GM04503 (cell line): ENCODE measurements at regions not wholly inside any gene's neighbourhood (a gene's known extent, or its start where the extent isn't known, plus 50 kb on each side); places are given as distances from the start of the nearest gene placed in this dataset.
A peak's percentile ranks its signal among the peaks of the same experiment; 100 is the strongest.
"Not testable (repeated sequence)": the region's sequence is repeated elsewhere in the genome, so short reads cannot be mapped to it uniquely, and the experiment has no call there.

Experiments used
- DNase-seq: peaks from one replicate; pipeline ENCODE4 v3.0.0-alpha.2; 2012; ENCODE audit warnings: low read depth

DNA sequence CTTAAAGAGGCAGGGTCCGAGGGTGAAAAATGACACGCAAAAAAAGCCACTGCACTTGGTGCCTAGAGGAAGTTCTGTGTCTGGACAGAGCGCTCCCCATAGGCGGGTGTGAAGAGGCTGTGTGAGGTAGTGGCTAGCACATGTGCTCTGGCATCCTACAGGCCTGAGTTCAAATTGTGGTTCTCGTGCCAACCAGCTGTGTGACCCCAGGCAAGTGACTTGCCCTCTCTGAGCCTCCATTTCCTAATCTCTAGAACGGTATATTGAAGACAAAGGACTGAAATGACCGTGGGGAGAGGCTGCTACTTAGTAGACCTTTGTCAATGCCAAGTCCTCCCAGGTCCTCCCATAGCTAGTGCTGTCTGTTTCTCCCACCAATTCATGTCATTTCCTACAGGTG is 79.1 kb upstream of the MYL10 start:
- no peak for DNase-seq

DNA sequence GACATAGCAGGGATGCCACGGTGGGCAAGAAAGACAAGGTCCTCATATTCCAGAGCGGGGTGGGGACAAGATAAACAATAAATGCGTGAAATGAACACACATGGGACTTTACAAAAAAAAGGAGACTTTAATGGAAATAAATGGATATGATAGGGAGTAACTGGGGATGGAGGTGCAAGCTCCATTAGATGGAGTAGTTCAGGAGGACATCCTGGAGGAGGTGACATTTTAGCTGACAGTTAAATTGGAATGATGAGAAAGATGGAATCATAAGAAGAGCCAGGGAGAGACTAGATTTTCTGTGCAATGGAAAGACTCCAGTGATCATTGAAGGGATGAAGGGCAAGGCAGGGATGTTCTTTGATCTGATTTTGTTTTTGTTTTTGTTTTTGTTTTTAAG is 83.6 kb upstream of the MYL10 start:
- DNase-seq = no peak

DNA sequence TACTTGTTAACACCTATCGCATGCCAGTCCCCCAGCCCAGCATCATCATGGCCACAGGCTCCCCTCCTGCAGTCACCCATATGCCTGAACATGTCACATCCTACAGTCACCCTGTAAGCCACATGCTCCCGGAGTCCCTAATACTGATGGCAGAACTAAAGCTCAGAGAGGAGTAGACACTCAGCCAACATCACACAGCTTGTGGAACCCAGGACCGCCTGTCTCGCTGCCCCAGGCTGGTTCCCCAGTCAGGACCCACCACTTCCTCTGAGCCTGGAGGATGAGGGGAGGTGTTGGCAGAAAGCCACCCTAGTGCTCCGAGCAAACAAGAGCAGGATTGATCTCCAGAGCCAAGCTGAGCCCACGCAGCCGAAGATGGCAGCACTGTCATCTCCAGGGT is 85.0 kb upstream of the MYL10 start:
- no peak for DNase-seq

DNA sequence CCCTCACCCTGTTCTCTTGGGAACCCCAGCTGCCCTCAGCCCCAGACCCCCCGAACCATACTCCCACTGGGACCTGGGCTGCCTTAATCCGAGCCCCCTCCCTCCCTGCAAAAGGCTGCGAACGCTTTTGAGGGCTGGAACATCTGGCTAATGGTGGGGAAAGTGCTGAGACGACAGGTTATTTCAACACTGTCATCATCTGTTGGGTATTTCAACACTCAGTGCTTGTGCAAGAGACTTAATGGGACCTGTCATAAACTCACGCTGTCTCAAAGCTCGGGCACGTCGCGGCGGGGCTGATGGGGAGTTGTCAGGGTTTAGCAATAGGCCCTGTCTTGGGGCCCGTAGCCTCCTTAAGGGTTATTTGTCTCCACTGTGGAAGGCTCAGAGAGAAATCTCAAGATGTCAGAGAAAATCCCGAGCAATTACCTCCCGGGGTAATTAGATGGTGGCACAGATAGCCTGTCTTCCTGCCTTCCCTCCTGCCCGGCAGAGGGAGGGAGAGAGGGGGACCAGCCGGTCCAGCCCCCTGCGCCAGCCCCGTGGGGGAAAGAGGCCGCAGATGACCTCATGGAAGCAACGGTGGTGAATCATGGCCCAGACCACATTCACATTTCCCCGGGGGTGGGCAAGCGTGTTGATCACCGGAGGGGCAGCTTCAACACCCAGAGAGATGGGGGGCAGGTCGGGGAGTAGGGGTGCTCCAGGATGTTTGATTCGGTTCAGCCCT is 88.7 kb upstream of the MYL10 start:
- peak; percentile 71 for DNase-seq

DNA sequence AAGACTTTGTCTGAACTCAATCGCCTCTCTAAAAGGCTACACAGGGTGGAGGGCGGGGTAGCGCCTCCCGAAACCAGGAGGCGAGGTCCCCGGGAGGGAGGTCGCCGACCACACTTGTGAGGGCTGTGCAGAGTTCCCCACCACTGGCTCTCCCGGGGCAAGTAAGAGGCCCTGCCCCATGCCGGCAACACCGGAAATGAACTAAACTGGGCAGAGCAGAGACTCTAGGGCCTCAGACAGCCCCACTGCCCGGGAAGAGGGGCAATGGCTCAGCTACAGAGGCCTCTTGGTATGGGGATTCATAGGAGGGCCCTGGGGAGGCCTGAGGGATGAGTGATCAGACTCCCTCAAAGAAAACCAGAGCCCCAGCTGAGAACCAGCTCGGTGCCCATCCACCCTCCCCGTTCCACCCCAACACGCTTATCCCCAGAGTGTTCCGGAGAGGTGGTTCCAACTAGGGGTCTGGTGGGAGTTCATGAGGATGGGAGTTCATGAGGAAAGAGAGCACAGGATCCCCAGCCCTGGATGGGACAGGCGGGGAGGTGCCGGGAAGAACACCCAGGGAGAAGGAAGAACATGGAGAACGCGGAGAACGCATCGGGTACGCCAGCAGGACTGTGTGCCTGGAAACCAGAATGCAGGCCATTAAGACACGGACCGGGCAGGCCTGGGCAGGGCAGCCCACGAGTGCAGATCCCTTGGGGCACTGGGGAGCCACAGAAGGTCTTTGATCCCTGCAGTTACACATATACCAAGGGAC is 89.4 kb upstream of the MYL10 start:
- DNase-seq = no peak

DNA sequence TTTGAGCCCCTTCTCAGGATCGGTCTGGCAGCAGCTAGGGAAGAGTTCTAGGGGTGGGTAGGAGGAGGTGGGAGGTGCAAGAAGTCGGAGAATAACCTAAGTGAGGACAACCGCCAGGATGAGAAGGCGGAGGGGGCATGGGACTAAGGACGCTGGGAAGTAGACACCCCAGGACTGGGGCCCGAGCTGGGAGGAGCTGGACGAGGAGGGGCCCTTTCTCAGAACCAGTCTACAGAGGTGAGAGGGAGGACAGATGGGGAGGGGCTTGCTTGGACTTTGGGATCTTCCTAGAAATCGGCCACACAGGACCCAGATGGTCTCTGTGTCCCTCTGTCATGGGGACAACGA is 90.0 kb upstream of the MYL10 start:
- DNase-seq = no peak

DNA sequence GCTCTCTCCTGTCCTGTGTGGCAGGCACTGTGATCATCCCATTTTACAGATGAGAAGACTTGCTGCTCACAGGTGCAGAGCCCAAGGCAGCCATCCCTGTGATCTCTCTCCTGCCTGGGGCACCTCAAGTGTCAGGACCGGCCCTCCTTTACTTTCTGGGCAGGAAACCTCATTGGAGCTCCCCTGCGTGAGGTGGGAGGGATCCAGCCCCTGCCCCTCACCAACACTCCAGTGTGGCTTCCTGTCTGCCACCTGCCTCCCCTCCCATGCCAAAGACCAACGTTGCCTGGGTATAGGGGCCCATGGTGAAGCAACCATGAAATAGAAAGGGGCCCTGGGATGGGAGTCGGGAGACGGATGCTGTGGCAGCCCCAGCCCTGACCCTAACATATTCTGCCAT is 91.2 kb upstream of the MYL10 start:
- DNase-seq = no peak

DNA sequence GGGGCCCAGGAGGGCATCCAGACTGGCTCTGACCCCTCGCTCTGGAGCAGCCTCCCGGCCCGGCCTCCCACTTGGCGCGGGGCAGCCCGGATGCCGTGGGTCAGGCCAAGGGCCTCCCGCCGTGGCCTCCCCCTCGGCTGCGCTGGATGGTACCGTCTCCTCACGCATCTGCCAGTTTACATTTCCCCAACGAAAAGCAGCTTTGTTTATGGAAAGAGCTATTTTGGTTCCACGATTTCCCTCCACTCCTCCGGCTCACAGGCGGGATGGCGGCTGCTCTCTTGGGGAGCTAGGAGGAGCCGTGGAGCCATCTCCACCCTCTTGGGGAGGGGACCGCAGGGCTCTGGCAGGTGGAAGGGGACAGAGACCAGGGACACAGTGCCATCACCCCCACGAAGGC is 93.2 kb upstream of the MYL10 start:
- DNase-seq = no peak

DNA sequence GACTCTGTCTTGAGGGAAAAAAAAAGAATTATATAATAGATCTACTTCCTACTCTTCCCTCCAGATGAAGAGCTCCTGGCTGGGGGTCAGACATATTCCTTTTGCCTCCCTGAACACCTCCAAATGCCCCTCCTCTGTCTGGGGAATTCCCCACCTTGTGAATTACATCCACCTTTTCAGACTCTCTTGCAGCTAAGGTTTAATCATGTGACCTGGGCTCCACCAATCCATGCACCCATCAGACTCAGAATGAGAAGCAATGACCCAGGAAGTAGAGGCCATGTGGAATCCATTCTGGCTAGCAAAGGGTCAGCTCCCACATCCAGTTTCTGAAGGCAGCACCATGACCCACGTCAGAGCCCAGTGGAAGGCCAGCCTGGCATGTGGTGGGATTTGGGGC is 93.6 kb upstream of the CUX1 start:
- DNase-seq = no peak

DNA sequence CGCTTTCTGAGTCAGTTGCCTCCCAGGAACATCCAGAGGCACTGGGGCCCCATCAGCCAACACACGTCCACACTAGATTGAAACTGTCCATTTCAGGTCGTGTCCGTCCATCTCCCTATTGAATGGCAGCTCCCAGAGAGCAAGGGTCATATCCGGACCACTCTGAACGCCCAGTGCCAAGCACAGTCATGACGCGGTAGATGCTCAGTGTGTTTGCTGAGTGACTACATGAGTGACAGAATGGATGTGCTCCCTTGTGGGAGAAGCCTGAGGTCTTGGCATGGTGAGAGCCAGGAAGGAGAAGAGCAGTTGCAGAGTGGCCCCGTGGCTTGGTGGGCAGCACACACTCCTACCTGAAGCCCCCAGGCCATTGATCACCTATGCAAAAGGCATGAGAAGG is 92.5 kb upstream of the CUX1 start:
- no peak for DNase-seq

DNA sequence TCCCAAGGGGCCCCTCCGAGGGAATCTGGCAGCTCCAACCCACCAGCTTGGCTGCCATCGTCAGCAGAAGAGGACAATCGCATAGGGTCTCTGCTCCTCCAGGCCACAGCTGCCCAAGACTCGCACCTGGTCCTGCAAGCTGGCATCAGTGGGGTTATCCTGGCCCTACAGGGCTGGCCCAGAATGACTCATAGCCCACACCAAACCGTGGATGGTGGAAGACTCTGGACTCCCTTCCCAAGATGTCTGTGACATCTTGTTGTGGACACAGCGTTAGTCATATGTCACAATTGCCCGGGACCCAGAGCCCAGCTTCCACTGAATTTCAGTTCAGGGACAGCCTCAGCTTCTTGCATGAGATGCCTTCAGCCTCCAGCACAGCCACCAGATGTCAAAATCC is 91.5 kb upstream of the CUX1 start:
- no peak for DNase-seq

DNA sequence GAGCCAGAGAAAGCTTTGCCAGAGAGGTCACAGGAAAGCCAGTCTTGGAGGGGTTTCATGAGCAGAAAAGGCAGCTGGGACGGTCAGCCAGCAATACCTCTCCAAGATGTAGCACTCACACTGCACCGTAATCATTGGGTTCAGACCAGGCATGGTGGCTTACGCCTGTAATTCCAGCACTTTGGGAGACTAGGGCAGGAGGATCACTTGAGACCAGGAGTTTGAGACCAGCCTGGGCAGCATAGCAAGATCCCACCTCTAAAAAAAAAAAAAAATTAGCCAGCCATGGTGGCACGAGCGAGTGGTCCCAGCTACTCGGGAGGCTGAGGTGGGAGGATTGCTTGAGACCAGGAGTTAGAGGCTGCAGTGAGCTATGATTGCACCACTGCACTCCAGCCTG is 90.2 kb upstream of the CUX1 start:
- no peak for DNase-seq

DNA sequence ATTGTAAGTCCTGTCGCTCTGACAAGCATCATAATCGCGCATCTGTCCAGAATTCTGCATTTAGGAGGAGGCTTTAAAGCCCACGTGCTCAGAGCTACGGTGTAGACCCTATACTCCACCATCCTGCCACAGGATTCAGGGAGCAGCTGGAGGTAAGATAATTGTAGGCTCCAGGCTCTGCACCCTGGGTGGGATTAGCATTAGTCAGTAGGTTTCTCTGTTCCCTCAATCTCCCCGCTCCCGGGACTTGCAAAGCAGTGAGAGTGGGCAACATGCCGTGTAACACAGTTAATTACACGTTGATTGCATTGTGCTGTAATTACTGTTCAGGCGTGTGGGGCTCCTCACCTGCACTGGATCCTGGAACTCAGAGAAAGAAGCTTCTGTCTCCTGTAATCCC is 89.3 kb upstream of the CUX1 start:
- DNase-seq = no peak

DNA sequence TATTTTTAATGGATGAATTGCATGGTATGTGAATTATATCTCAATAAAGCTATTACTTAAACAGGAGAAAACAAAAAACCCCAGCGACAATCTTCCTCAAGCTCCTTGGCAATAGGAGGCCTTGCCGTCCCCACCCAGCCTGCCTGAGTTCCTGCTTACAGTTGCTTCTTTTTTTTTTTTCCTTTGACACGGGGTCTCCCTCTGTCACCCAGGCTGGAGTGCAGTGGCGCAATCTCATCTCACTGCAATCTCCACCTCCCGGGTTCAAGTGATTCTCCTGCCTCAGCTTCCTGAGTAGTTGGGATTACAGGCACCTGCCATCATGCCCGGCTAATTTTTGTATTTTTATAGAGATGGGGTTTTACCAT is 88.6 kb upstream of the CUX1 start:
- not testable (repeated sequence) for DNase-seq

DNA sequence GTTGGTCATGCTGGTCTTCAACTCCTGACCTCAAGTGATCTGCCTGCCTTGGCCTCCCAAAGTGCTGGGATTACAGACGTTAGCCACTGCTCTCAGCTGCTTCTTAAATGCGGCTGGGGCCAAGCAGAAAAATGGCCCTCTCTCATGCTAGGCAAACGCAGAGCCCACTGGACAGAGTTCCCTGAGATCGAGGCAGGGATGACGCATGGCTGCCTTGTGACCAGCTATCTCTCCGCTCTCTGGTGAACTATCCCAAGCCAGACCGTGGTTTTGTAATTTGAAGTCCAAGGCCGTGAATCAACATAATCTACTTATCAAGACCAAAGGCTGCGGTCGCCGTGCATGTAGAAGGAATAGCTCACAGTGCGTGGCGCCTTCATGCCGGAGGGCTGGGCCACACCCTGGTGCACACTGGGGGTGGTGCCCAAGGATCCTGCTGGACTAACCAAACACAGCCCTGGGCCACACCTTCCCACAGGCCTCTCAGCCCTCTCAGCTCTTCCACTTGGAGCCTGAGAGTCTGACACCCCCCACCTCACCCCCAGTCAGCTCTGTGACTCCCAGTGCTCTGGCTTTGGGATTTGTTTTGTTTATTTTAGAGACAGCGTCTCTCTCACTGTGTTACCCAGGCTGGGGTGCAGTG is 88.1 kb upstream of the CUX1 start:
- no peak for DNase-seq

DNA sequence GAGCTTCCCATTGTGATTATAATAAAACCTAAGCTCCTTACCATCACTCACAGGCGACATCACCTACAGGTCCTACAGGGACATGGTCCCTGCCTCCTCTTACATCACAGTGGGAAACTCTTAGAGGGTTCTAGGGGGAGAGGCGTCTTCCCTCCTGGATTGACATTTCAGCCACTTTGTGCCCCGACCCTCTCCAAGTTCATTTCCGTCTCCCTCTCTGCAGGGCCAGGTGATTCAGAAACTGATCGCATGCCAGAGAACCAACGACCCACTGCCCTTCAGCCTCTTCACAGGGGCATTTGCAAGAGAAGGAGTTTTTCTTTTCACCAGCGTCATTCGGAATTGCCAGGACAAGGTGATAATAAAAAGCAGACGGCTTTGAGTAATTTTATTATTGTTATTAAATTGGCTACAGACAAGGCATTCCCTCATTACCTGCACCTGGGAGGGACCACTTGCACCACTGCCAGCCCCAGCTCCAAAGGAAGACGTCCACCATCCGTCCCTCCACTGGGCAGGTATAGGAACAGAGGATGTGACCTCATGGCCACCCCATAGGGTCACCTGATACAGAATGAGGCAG is 85.8 kb upstream of the CUX1 start:
- no peak for DNase-seq

DNA sequence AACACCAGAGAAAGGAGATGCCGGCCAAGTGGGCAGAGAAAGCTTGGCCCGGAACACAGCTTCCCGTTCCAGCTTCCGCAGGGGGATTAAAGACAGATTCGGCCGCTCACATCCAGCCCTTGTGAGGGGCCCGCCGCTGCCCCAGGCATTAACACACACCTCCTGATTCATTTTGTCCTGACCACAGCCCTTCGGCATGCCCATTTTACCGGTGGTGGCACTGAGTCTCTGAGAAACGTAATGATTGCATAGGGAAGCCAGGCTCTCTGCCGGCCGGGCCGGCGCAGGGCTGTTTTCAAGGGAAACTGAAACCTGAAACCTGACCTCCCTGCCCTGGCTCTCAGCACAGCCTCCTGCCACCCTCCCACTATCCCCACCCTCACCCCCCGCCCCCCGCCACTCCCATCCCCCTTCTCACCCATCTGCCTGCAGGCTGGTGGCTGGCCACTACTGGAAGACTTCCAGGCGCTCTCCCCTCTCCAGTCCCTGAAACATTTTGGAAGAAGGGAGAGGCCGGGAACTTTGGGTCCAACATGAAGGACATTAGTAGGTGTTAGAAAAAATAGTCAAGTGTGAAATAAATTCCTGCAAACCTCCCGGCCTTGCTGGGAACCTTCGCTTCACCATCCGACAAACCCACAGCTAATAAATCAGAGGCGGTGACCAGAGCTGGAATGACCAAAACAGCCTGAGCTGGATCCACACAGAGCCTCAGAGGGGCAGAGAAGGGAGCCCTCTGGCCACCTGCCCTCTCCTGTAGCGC is 83.5 kb upstream of the CUX1 start:
- no peak for DNase-seq

DNA sequence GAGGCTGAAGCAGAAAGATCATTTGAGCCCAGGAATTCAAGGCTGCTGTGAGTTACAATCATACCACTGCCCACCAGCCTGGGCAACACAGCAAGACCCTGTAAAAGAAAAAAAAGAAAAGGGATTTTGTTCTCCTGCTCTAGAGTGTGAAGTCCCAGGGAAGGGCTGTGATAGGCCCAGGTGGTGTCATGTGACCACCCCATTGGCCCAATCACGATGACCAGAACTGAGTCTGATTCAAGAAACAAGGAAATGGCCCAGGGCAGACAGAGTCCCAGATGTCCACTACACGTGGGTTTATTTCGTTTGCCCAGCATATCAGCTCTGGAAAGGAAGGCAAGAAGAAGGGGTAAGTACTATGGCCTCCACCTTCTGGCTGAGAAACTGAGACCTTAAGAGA is 81.3 kb upstream of the CUX1 start:
- DNase-seq = no peak

DNA sequence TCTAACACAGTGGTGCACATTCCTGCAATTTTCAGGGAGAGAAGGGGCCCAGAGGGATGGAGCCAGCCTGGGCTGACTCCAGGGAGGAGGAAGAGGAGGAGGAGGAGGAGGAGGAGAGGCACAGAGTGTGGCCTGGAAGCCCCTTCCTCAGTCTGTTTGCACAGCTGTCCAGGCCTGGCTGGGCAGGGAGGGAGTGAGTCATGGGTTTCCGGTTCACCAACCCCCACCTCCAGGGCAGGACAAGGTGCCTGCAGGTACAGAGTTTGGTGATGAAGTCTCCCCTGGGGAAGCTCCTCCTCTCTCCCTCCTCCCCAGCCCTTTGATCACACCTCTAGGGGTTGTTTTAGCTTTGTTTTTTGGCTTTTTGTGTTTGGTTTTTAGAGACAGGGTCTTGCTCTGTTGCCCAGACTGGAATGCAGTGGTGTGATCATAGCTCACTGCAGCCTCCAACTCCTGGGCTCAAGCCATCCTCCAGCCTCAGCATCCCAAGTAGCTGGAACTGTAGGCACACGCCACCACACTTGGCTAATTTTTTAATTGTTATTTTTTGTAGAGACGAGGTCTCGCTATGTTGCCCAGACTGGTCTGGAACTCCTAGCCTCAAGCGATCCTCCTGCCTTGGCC is 77.5 kb upstream of the CUX1 start:
- no peak for DNase-seq

DNA sequence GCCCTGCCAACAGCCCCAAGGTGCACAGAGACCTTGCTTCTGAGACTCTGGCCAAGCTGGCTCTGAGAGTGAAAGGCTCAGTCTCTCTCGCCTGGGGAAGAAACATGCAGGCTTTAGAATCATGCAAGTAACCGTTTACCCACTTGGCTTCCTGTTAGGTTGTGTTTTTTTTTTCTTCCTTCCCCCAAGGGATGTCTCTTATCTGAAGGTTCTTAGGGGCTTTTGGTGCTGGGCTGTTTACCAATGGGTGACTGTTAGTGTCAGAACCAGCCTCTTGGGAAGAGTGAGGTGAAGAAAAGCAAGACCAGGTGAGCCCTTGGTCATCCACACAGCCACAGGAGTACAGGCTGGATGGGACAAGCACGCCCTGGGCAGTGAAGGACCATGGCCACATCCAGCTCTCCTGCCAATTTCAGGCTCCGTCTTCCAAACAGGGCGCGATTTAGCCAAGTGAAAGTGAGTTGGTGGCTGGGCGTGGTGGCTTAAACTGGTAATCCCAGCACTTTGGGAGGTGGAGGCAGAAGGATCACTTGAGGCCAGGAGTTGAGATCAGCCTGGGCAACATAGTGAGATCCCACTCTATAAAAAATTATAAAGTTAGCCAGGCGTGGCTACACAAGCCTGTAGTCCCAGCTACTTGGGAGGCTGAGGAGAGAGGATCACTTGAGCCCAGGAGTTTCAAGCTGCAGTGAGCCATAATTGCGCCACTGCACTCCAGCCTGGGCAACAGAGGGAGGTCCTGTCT is 76.3 kb upstream of the CUX1 start:
- DNase-seq = no peak
